Choroid plexus epithelial cell (primary cell): ENCODE measurements at regions not wholly inside any gene's neighbourhood (a gene's known extent, or its start where the extent isn't known, plus 50 kb on each side); places are given as distances from the start of the nearest gene placed in this dataset.

Source experiments
- DNase-seq: peaks from one replicate; pipeline ENCODE4 v3.0.0-alpha.2; 2010; ENCODE audit warnings: low read depth
- H3K4me3 ChIP-seq: 2 replicates; pipeline ENCODE4 v1.5.1; 2011; ENCODE audit warnings: low read depth, mild to moderate bottlenecking, control low read depth, low read length, moderate library complexity
- CTCF ChIP-seq: conservative IDR thresholded peaks from 2 replicates; pipeline ENCODE4 v1.5.1; 2011; ENCODE audit warnings: low read depth, mild to moderate bottlenecking, control low read depth, inconsistent platforms, low read length, moderate library complexity

- no peak overlapping the region for H3K4me3 ChIP-seq
- TF ChIP-seq CTCF, result no peak
- no peak for DNase-seq
Observed at GRCh38 chr4:43882470-43882869, 566.1 kb downstream of the KCTD8 start.

GRCh38 chr4:43886196-43886595 lies 562.4 kb downstream of the KCTD8 start:
- TF ChIP-seq CTCF, result no peak
- DNase-seq, result no peak
- no peak overlapping the region for H3K4me3 ChIP-seq

GRCh38 chr4:43898836-43899235 lies 549.8 kb downstream of the KCTD8 start:
- no peak for TF ChIP-seq CTCF
- no peak overlapping the region for H3K4me3 ChIP-seq
- no peak for DNase-seq

- no peak for TF ChIP-seq CTCF
Observed at GRCh38 chr4:43903456-43903855, 545.2 kb downstream of the KCTD8 start.

GRCh38 chr4:43918377-43918776 lies 530.2 kb downstream of the KCTD8 start:
- no peak overlapping the region for H3K4me3 ChIP-seq
- DNase-seq, result no peak
- no peak for TF ChIP-seq CTCF

More at GRCh38 chr4:43903456-43903855, 545.2 kb downstream of the KCTD8 start:
- no peak for DNase-seq
- H3K4me3 ChIP-seq, result no peak overlapping the region

GRCh38 chr4:43932448-43932847 lies 516.2 kb downstream of the KCTD8 start:
- no peak for DNase-seq
- no peak overlapping the region for H3K4me3 ChIP-seq
- TF ChIP-seq CTCF, result no peak

- no peak overlapping the region for H3K4me3 ChIP-seq
- no peak for TF ChIP-seq CTCF
- DNase-seq, result no peak
Observed at GRCh38 chr4:43943998-43944397, 504.6 kb downstream of the KCTD8 start.
